ACC112 (cell line): ENCODE measurements at regions not wholly inside any gene's neighbourhood (a gene's known extent, or its start where the extent isn't known, plus 50 kb on each side); places are given as distances from the start of the nearest gene placed in this dataset.

Experiments
- H2AFZ ChIP-seq: fragments of 200-600 bp; sonication (generic); one replicate; pipeline ENCODE4 v1.6.0; 2017; ENCODE audit warnings: antibody characterized with exemption, low read length; ENCODE audit not compliant: unreplicated experiment
- H3K27ac ChIP-seq: fragments of 200-600 bp; sonication (generic); 2 replicates; pipeline ENCODE4 v1.5.1; 2014; ENCODE audit warnings: low read depth, mild to moderate bottlenecking, antibody characterized with exemption, low read length, moderate library complexity
- H3K27me3 ChIP-seq: fragments of 200-600 bp; sonication (generic); 2 replicates; pipeline ENCODE4 v1.6.1; 2014; ENCODE audit warnings: mild to moderate bottlenecking, antibody characterized with exemption, low read length, moderate library complexity, mixed read lengths; ENCODE audit not compliant: insufficient read depth
- H3K36me3 ChIP-seq: fragments of 200-600 bp; sonication (generic); 2 replicates; pipeline ENCODE4 v1.6.1; 2016; ENCODE audit warnings: mild to moderate bottlenecking, antibody characterized with exemption, low read length, moderate library complexity, mixed read lengths; ENCODE audit not compliant: insufficient read depth
- H3K4me1 ChIP-seq: fragments of 200-600 bp; sonication (generic); one replicate; pipeline ENCODE4 v1.6.1; 2016; ENCODE audit warnings: low read length, mixed read lengths; ENCODE audit not compliant: insufficient read depth, unreplicated experiment, control insufficient read depth
- H3K4me3 ChIP-seq: fragments of 200-600 bp; sonication (generic); 2 replicates; pipeline ENCODE4 v1.5.1; 2014; ENCODE audit warnings: mild to moderate bottlenecking, low read depth, low read length
- H3K79me2 ChIP-seq: fragments of 200-600 bp; sonication (generic); one replicate; pipeline ENCODE4 v1.6.0; 2016; ENCODE audit warnings: low read length; ENCODE audit not compliant: control insufficient read depth, unreplicated experiment, insufficient read depth

DNA sequence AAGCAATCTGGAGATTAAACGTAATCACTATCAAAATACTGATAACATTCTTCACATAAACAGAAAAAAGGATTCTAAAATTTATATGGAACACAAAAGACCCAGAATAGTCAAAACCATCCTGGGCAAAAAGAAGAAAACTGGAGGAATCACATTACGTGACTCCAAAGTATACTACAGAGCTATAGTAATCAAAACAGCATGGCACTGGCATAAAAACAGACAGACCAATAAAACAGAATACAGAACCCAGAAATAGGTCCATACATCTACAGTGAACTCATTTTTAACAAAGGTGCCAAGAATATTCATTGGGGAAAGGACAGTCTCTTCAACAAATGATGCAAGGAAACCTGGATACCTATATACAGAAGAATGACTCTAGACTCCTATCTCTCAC is 621.9 kb upstream of the CCDC54 start:
- Histone ChIP-seq H3K27me3 (no peaks in the 10 kb centered on the region), H3K79me2 (no peaks in the 10 kb centered on the region), H3K27ac (no peak overlapping the region), H3K36me3 (no peaks in the 10 kb centered on the region), H2AFZ (no peak overlapping the region), H3K4me1 (peaks cover 17% of the 10 kb centered on the region), H3K4me3 (no peak overlapping the region)

DNA sequence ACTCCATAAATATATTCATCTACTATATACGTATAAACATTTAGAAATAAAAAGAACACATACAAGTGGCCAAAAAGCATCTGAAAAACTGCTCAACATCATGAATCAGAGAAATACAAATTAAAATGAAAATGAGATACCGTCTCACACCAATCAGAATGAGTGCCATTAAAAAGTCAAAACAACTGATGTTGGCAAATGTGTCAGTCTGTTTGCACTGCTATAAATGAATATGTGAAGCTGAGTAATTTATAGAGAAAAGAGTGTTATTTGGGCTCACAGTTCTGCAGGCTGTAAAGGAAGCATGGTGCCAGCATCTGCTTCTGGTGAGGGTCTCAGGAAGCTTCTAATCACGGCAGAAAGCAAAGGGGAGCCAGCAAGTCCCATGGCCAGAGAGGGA is 620.3 kb upstream of the CCDC54 start:
- no peaks in the 10 kb centered on the region for H3K27me3 ChIP-seq
- no peak overlapping the region for H3K27ac ChIP-seq
- H3K4me1 ChIP-seq: peaks cover 20% of the 10 kb centered on the region
- no peaks in the 10 kb centered on the region for H3K36me3 ChIP-seq
- no peak overlapping the region for H3K4me3 ChIP-seq
- H2AFZ ChIP-seq: no peak overlapping the region
- H3K79me2 ChIP-seq: no peaks in the 10 kb centered on the region

- no peak overlapping the region for H3K27ac ChIP-seq
These were observed 618.8 kb upstream of the CCDC54 start for GRCh38 chr3:106758459-106758858.

GRCh38 chr3:106759731-106760130 is 617.5 kb upstream of the CCDC54 start:
- Histone ChIP-seq H3K36me3 (no peaks in the 10 kb centered on the region), H3K4me1 (peaks cover 26% of the 10 kb centered on the region), H3K4me3 (no peak overlapping the region), H2AFZ (no peak overlapping the region), H3K27me3 (no peaks in the 10 kb centered on the region), H3K79me2 (no peaks in the 10 kb centered on the region), H3K27ac (no peak overlapping the region)

More at GRCh38 chr3:106758459-106758858, 618.8 kb upstream of the CCDC54 start:
- H3K4me3 ChIP-seq: no peak overlapping the region
- H3K36me3 ChIP-seq: no peaks in the 10 kb centered on the region
- H2AFZ ChIP-seq: no peak overlapping the region
- peaks cover 20% of the 10 kb centered on the region for H3K4me1 ChIP-seq
- H3K79me2 ChIP-seq: no peaks in the 10 kb centered on the region
- H3K27me3 ChIP-seq: no peaks in the 10 kb centered on the region

DNA sequence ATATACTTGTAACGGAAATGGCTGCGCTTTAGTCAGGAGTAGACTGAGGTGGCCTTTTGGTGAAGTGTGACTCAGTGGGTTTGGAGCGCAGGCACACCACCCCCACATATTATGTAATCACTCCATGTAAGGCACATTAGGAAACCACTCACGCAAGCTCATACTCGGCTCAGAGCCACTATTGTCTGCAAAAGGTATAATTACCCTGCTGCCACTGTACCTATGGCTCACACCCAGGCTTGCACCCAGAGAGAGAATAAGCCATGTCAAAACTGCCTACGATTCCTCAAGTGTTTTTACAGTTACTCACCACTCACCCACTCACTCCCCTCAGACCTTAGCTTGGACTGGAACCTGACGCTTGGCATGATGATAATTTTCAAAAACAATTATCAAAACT is 611.9 kb upstream of the CCDC54 start:
- Histone ChIP-seq H3K79me2 (no peaks in the 10 kb centered on the region), H3K4me1 (peaks cover 25% of the 10 kb centered on the region), H3K27me3 (no peaks in the 10 kb centered on the region), H3K27ac (peak overlapping the region; percentile 86), H3K36me3 (no peaks in the 10 kb centered on the region), H3K4me3 (no peak overlapping the region; the same call in 1 of the 2 replicates), H2AFZ (peak overlapping the region; percentile 19)

DNA sequence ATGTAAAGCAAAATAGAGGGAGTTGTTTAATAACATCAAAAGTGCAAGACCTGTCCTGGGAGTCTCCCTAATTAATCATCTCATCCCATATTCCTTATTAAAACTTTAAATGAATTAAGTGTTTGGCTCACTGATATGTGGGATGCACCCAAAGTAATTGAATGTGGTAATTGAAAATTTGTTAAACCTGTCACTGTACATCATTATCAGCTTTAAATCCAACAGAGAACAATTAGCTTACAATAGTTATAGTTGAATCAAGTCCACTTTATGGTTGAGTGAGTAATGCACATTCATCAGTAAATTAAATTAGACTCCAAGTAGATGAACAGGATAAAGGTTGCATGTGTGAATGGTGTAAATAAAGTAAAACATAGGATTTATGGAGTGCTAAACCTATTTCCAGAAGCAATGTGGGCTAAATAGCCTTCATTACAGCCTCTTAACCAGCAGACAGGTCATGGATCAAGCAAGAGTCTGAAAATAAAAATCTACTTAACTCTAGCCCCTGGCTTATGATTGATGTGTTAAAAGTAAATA is 608.2 kb upstream of the CCDC54 start:
- Histone ChIP-seq H3K4me1 (peaks cover 21% of the 10 kb centered on the region), H3K27ac (no peak overlapping the region), H2AFZ (no peak overlapping the region), H3K36me3 (no peaks in the 10 kb centered on the region; the same call in 1 of the 2 replicates), H3K4me3 (no peak overlapping the region), H3K27me3 (no peaks in the 10 kb centered on the region), H3K79me2 (no peaks in the 10 kb centered on the region)

- Histone ChIP-seq H3K4me1 (peaks cover 5% of the 10 kb centered on the region), H3K36me3 (no peaks in the 10 kb centered on the region; the same call in 1 of the 2 replicates), H3K79me2 (no peaks in the 10 kb centered on the region), H2AFZ (no peak overlapping the region), H3K27me3 (no peaks in the 10 kb centered on the region), H3K4me3 (no peak overlapping the region), H3K27ac (no peak overlapping the region)
These were observed 603.4 kb upstream of the CCDC54 start for GRCh38 chr3:106773795-106774194.

DNA sequence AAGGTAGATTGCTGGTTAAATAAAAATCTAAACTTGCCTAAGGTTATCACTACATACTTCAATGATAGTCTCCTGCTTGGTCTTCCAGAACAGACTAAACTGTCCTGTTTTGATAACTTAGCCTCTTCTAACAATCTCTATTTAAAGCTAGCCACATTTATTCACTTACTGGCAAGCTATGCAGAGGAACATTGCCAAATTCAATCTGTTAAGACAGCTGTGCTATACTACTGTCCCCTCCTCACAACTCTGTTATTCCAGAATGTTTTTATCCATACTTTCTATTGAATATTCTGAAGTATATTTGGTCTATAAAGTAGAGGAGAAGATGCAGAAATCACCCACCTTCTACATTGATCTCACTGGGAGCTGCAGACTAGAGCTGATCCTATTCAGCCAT is 594.0 kb upstream of the CCDC54 start:
- Histone ChIP-seq H3K79me2 (no peaks in the 10 kb centered on the region), H3K36me3 (no peaks in the 10 kb centered on the region), H2AFZ (no peak overlapping the region), H3K27me3 (no peaks in the 10 kb centered on the region), H3K27ac (no peak overlapping the region), H3K4me3 (no peak overlapping the region), H3K4me1 (no peaks in the 10 kb centered on the region)

GRCh38 chr3:106789276-106789675 is 588.0 kb upstream of the CCDC54 start:
- no peak overlapping the region for H3K4me3 ChIP-seq

GRCh38 chr3:106792716-106793115 is 584.5 kb upstream of the CCDC54 start:
- Histone ChIP-seq H3K4me1 (peaks cover 22% of the 10 kb centered on the region), H3K27me3 (no peaks in the 10 kb centered on the region), H3K27ac (no peak overlapping the region)

More at GRCh38 chr3:106789276-106789675, 588.0 kb upstream of the CCDC54 start:
- peaks cover 19% of the 10 kb centered on the region for H3K4me1 ChIP-seq
- no peak overlapping the region for H2AFZ ChIP-seq
- H3K27me3 ChIP-seq: no peaks in the 10 kb centered on the region
- no peaks in the 10 kb centered on the region for H3K79me2 ChIP-seq
- H3K27ac ChIP-seq: no peak overlapping the region
- H3K36me3 ChIP-seq: no peaks in the 10 kb centered on the region

GRCh38 chr3:106794442-106794841 is 582.8 kb upstream of the CCDC54 start:
- Histone ChIP-seq H3K36me3 (no peaks in the 10 kb centered on the region), H3K27me3 (no peaks in the 10 kb centered on the region), H3K4me3 (no peak overlapping the region), H3K27ac (no peak overlapping the region; the same call in 1 of the 2 replicates), H2AFZ (no peak overlapping the region), H3K4me1 (peaks cover 22% of the 10 kb centered on the region), H3K79me2 (no peaks in the 10 kb centered on the region)

More at GRCh38 chr3:106792716-106793115, 584.5 kb upstream of the CCDC54 start:
- H3K79me2 ChIP-seq: no peaks in the 10 kb centered on the region
- no peak overlapping the region for H3K4me3 ChIP-seq
- H2AFZ ChIP-seq: no peak overlapping the region
- H3K36me3 ChIP-seq: no peaks in the 10 kb centered on the region
